ENCODE measurements at regions not wholly inside any gene's neighbourhood (a gene's known extent, or its start where the extent isn't known, plus 50 kb on each side); places are given as distances from the start of the nearest gene placed in this dataset.
"Not testable (repeated sequence)": the region's sequence is repeated elsewhere in the genome, so short reads cannot be mapped to it uniquely, and the experiment has no call there.

GRCh38 chr21:5224156-5224555, 5297.2 kb upstream of the TPTE start:
- not testable (repeated sequence) for TF ChIP-seq CTCF (conservative IDR thresholded peaks at IDR 0.05); EZH2 (IDR thresholded peaks at IDR 0.05; ENCODE audit: low read depth)
